ENCODE measurements at regions not wholly inside any gene's neighbourhood (a gene's known extent, or its start where the extent isn't known, plus 50 kb on each side); places are given as distances from the start of the nearest gene placed in this dataset.

- no peak overlapping the region for H3K4me3 ChIP-seq (replicated peaks; ENCODE audit: low read depth, low read length)
- DNase-seq (ENCODE audit: extremely low read depth, low read depth) = no peak
- peak; percentile 70 for TF ChIP-seq CTCF (IDR thresholded peaks at IDR 0.05; ENCODE audit: low read depth, low read length, missing control alignments)
These were observed 93.0 kb upstream of the SLC25A13 start for GRCh38 chr7:96414931-96415292.

- DNase-seq (ENCODE audit: extremely low read depth, low read depth) = no peak
- no peak overlapping the region for H3K4me3 ChIP-seq (replicated peaks; ENCODE audit: low read depth, low read length)
- TF ChIP-seq CTCF (IDR thresholded peaks at IDR 0.05; ENCODE audit: low read depth, low read length, missing control alignments) = no peak
These were observed 88.4 kb upstream of the SLC25A13 start for GRCh38 chr7:96410126-96410839.

- DNase-seq (ENCODE audit: extremely low read depth, low read depth) = no peak
- H3K4me3 ChIP-seq (replicated peaks; ENCODE audit: low read depth, low read length) = no peak overlapping the region
- TF ChIP-seq CTCF (IDR thresholded peaks at IDR 0.05; ENCODE audit: low read depth, low read length, missing control alignments) = no peak
These were observed 87.0 kb upstream of the SLC25A13 start for GRCh38 chr7:96408881-96409280.

GRCh38 chr7:96407427-96407826 lies 85.5 kb upstream of the SLC25A13 start:
- TF ChIP-seq CTCF (IDR thresholded peaks at IDR 0.05; ENCODE audit: low read depth, low read length, missing control alignments) = no peak
- no peak for DNase-seq (ENCODE audit: extremely low read depth, low read depth)
- no peak overlapping the region for H3K4me3 ChIP-seq (replicated peaks; ENCODE audit: low read depth, low read length)

- TF ChIP-seq CTCF (IDR thresholded peaks at IDR 0.05; ENCODE audit: low read depth, low read length, missing control alignments) = no peak
- no peak for DNase-seq (ENCODE audit: extremely low read depth, low read depth)
- no peak overlapping the region for H3K4me3 ChIP-seq (replicated peaks; ENCODE audit: low read depth, low read length)
These were observed 81.0 kb upstream of the SLC25A13 start for GRCh38 chr7:96402913-96403312.

GRCh38 chr7:96401200-96401599 lies 79.3 kb upstream of the SLC25A13 start:
- H3K4me3 ChIP-seq (replicated peaks; ENCODE audit: low read depth, low read length) = no peak overlapping the region
- no peak for DNase-seq (ENCODE audit: extremely low read depth, low read depth)
- no peak for TF ChIP-seq CTCF (IDR thresholded peaks at IDR 0.05; ENCODE audit: low read depth, low read length, missing control alignments)

- H3K4me3 ChIP-seq (replicated peaks; ENCODE audit: low read depth, low read length) = no peak overlapping the region
- no peak for TF ChIP-seq CTCF (IDR thresholded peaks at IDR 0.05; ENCODE audit: low read depth, low read length, missing control alignments)
- no peak for DNase-seq (ENCODE audit: extremely low read depth, low read depth)
These were observed 78.6 kb upstream of the SLC25A13 start for GRCh38 chr7:96400518-96400917.

Measured in HFF-Myc (cell line).